K562 (cell line): ENCODE measurements at regions not wholly inside any gene's neighbourhood (a gene's known extent, or its start where the extent isn't known, plus 50 kb on each side); places are given as distances from the start of the nearest gene placed in this dataset.

Experiments used
- ATAC-seq: fragments of 200-7000 bp; cut with Tn5 transposase; 3 replicates; pipeline ENCODE4 v1.9.1; 2020; ENCODE audit warnings: moderate library complexity
- BruUV-seq: library from RNA; stranded (reverse); fragments of 400-500 nt; replicated peaks from 2 replicates; lab custom pipeline; 2021; lab: Mats Ljungman, UMichigan
- CTCF ChIA-PET: fragments of 300-600 bp; formaldehyde crosslinking; extraction: SDS; loops from one replicate; lab custom pipeline; 2021; ENCODE audit warnings: low intra/inter-chr PET ratio; lab: Yijun Ruan, JAX
- POLR2A ChIA-PET: fragments of 300-600, 350-650 bp; sonication (Branson Sonifier 250); formaldehyde crosslinking; extraction: SDS; loops from one replicate; lab custom pipeline; 2021; ENCODE audit warnings: antibody characterized with exemption, inconsistent platforms; lab: Yijun Ruan, JAX
- DNase-seq, 4 experiments: peaks; one replicate each; pipeline versions ENCODE4 v3.0.0 to v3.0.0-alpha.2; 2011 to 2018; ENCODE audit warnings: low spot score in 3 of 4, mixed read lengths in 3 of 4; ENCODE audit errors: extremely low read depth in 1 of 4
- FAIRE-seq: peaks from 2 replicates; lab custom pipeline; 2011; peaks lifted over from hg19 to GRCh38; lab: Jason Lieb, UNC
- H2AFZ ChIP-seq: 2 replicates; pipeline ENCODE4 v1.6.0; 2011; ENCODE audit warnings: low read depth, low read length, control low read depth, inconsistent platforms
- H3K27ac ChIP-seq: fragments of 200-600 bp; 3 replicates; pipeline ENCODE4 v1.8.0; 2011; ENCODE audit warnings: low read depth, mild to moderate bottlenecking, control low read depth, inconsistent platforms, low read length, moderate library complexity, mixed read lengths; ENCODE audit errors: extremely low read depth
- H3K27me3 ChIP-seq, 2 experiments: fragments of 300-600 bp in 1 of 2; 2 replicates in 1 of 2; 3 replicates in 1 of 2; pipeline versions ENCODE4 v1.6.0 to v1.8.0; 2011; ENCODE audit warnings: inconsistent platforms in 2 of 2, low read length in 2 of 2, mild to moderate bottlenecking in 1 of 2, mixed read lengths in 1 of 2, moderate library complexity in 1 of 2; ENCODE audit not compliant: control insufficient read depth in 2 of 2, insufficient read depth in 2 of 2
- H3K36me3 ChIP-seq: fragments of 300-600 bp; 3 replicates; pipeline ENCODE4 v1.8.0; 2011; ENCODE audit warnings: mild to moderate bottlenecking, low read length, inconsistent platforms; ENCODE audit not compliant: control insufficient read depth, insufficient read depth
- H3K4me1 ChIP-seq, 2 experiments: fragments of 200-600 bp in 1 of 2; replicated peaks in 1 of 2; 2 replicates in 1 of 2; 3 replicates in 1 of 2; pipeline versions ENCODE4 v1.5.1 to v1.8.0; 2011; ENCODE audit warnings: inconsistent platforms in 2 of 2, low read length in 2 of 2, mild to moderate bottlenecking in 1 of 2, mixed read lengths in 1 of 2, moderate library complexity in 1 of 2; ENCODE audit not compliant: control insufficient read depth in 2 of 2, insufficient read depth in 2 of 2
- H3K4me2 ChIP-seq: 2 replicates; pipeline ENCODE4 v1.6.1; 2011; ENCODE audit warnings: low read length, control low read depth, inconsistent platforms, mixed read lengths; ENCODE audit not compliant: insufficient read depth
- H3K4me3 ChIP-seq: fragments of 200-600 bp; sonication (generic), shearing (Covaris generic); 2 replicates; pipeline ENCODE4 v1.5.1; 2016; ENCODE audit warnings: control low read depth, inconsistent platforms
- H3K79me2 ChIP-seq: fragments of 200-600 bp; 3 replicates; pipeline ENCODE4 v1.8.0; 2011; ENCODE audit warnings: low read length, inconsistent platforms; ENCODE audit not compliant: control insufficient read depth, insufficient read depth
- H3K9ac ChIP-seq, 2 experiments: 2 replicates each; pipeline versions ENCODE4 v1.6.0 to v1.6.1; 2011; ENCODE audit warnings: low read depth in 2 of 2, low read length in 2 of 2, control low read depth in 1 of 2, inconsistent platforms in 1 of 2, mild to moderate bottlenecking in 1 of 2, mixed read lengths in 1 of 2; ENCODE audit not compliant: insufficient read depth in 1 of 2
- H3K9me1 ChIP-seq: one replicate; pipeline ENCODE4 v1.6.0; 2011; ENCODE audit warnings: inconsistent platforms, mild to moderate bottlenecking, low read length, moderate library complexity; ENCODE audit not compliant: control insufficient read depth, insufficient read depth
- H3K9me3 ChIP-seq: replicated peaks from 2 replicates; pipeline ENCODE4 v1.5.1; 2011; ENCODE audit warnings: low read depth, low read length, inconsistent platforms; ENCODE audit not compliant: control insufficient read depth, insufficient read depth
- H4K20me1 ChIP-seq: replicated peaks from 2 replicates; pipeline ENCODE4 v1.6.1; 2011; ENCODE audit warnings: low read length, inconsistent platforms, mixed read lengths; ENCODE audit not compliant: control insufficient read depth, insufficient read depth
- ARNT ChIP-seq, 2 experiments: fragments of 450-650 bp; IDR thresholded peaks; 2 replicates each; pipeline ENCODE4 v1.6.1; 2016; ENCODE audit warnings: mild to moderate bottlenecking in 1 of 2
- ATF6 ChIP-seq: sonication (generic); formaldehyde crosslinking; IDR thresholded peaks from 2 replicates; pipeline ENCODE4 v1.4.0; 2020; ENCODE audit warnings: mild to moderate bottlenecking, missing genetic modification reagents
- GTF3C2 ChIP-seq: IDR thresholded peaks from 3 replicates; pipeline ENCODE4 v1.6.1; 2011; ENCODE audit warnings: borderline replicate concordance, mild to moderate bottlenecking, moderate library complexity; ENCODE audit not compliant: insufficient read length; ENCODE audit errors: extremely low read depth
- HDAC3 ChIP-seq: fragments of 450-650 bp; IDR thresholded peaks from 2 replicates; pipeline ENCODE4 v1.6.1; 2018; ENCODE audit warnings: borderline replicate concordance, mild to moderate bottlenecking, moderate library complexity; ENCODE audit not compliant: partially characterized antibody
- HMG20A ChIP-seq: fragments of 450-650 bp; formaldehyde crosslinking; conservative IDR thresholded peaks from 2 replicates; pipeline ENCODE4 v1.4.0; 2020; ENCODE audit warnings: mild to moderate bottlenecking, mixed read lengths
- ILF3 ChIP-seq: fragments of 450-650 bp; IDR thresholded peaks from 2 replicates; pipeline ENCODE4 v1.6.1; 2018; ENCODE audit warnings: antibody characterized with exemption, mild to moderate bottlenecking, moderate library complexity, borderline replicate concordance
- NFIX ChIP-seq: fragments of 250-450 bp; sonication (Bioruptor Pico); IDR thresholded peaks from 2 replicates; pipeline ENCODE4 v1.4.0; 2020; ENCODE audit warnings: low read depth, mild to moderate bottlenecking, moderate library complexity
- NRF1 ChIP-seq, 2 experiments: fragments of 450-650 bp; IDR thresholded peaks in 1 of 2; conservative IDR thresholded peaks in 1 of 2; 2 replicates each; pipeline ENCODE4 v1.6.1; 2014; ENCODE audit warnings: mild to moderate bottlenecking in 2 of 2
- PCBP1 ChIP-seq: fragments of 200-400 bp; formaldehyde crosslinking; IDR thresholded peaks from 2 replicates; pipeline ENCODE4 v1.6.1; 2018; ENCODE audit warnings: mild to moderate bottlenecking, low read depth, low read length; ENCODE audit not compliant: poor library complexity, severe bottlenecking
- SMARCC2 ChIP-seq: fragments of 450-650 bp; IDR thresholded peaks from 2 replicates; pipeline ENCODE4 v1.6.1; 2017; ENCODE audit warnings: antibody characterized with exemption, moderate library complexity, mild to moderate bottlenecking, low read depth
- SUPT5H ChIP-seq: fragments of 450-650 bp; IDR thresholded peaks from 2 replicates; pipeline ENCODE4 v1.6.1; 2016
- THRB ChIP-seq: fragments of 450-650 bp; formaldehyde crosslinking; conservative IDR thresholded peaks from 2 replicates; pipeline ENCODE4 v1.4.0; 2022; ENCODE audit warnings: mild to moderate bottlenecking, missing genetic modification characterization
- ZBTB12 ChIP-seq: fragments of 250-450 bp; sonication (Bioruptor Pico); IDR thresholded peaks from 2 replicates; pipeline ENCODE4 v1.4.0; 2020
- ZFP30 ChIP-seq: fragments of 250-450 bp; sonication (Bioruptor Pico); IDR thresholded peaks from 2 replicates; pipeline ENCODE4 v1.8.0; 2022; ENCODE audit warnings: moderate library complexity, mild to moderate bottlenecking, inconsistent platforms, borderline replicate concordance
- ZNF124 ChIP-seq: sonication (generic); formaldehyde crosslinking; IDR thresholded peaks from 2 replicates; pipeline ENCODE4 v1.8.1; 2022; ENCODE audit warnings: missing genetic modification reagents
- ZNF436 ChIP-seq: fragments of 250-450, 450-650 bp; sonication (Bioruptor Pico); formaldehyde crosslinking; IDR thresholded peaks from 2 replicates; pipeline ENCODE4 v1.7.0; 2020; ENCODE audit warnings: mild to moderate bottlenecking
- WGBS: fragments of 100-300 bp; shearing (Covaris generic); methylation state at CpG from one replicate; pipeline ENCODE4 v1.1.6; 2016; ENCODE audit warnings: low coverage, mixed read lengths; ENCODE audit not compliant: insufficient coverage; ENCODE audit errors: missing lambda C conversion rate; 5-methylcytosine and 5-hydroxymethylcytosine counted together
- in situ Hi-C: fragments of 300-500 bp; cut with MboI; formaldehyde crosslinking; loops from 4 replicates; pipeline ENCODE4 v1.15.0; 2018; ENCODE audit warnings: inconsistent platforms, mixed read lengths
- intact Hi-C: fragments of 100-400 bp; cut with micrococcal nuclease; formaldehyde crosslinking; loops from 2 replicates; pipeline ENCODE4 v1.14.2; 2022

GRCh38 chr18:34657860-34658500, 52.1 kb upstream of the DTNA start:
- FAIRE-seq = no peak
- 0% methylated on average over 4 of the region's 4 CpGs for WGBS
- in situ Hi-C loops = no loop called here
- TF ChIP-seq ILF3 (no peak), NRF1 (conservative IDR thresholded peaks at IDR 0.05 in 1 of 2, IDR thresholded peaks at IDR 0.05 in 1 of 2) (no peak), ATF6 (CRISPR knock-in tag) (no peak), SUPT5H (no peak), ARNT (IDR thresholded peaks at IDR 0.05) (no peak), PCBP1 (no peak), HMG20A (CRISPR knock-in tag) (no peak), ZBTB12 (CRISPR knock-in tag) (no peak), ZNF436 (CRISPR knock-in tag) (no peak), GTF3C2 (no peak), SMARCC2 (no peak), HDAC3 (no peak), ZNF124 (no peak), ZFP30 (CRISPR knock-in tag) (no peak), NFIX (CRISPR knock-in tag) (no peak), THRB (CRISPR knock-in tag) (no peak)

More at GRCh38 chr18:34657860-34658500, 52.1 kb upstream of the DTNA start:
- DNase-seq (no peak), ATAC-seq (no peak)
- Histone ChIP-seq H2AFZ (no peak overlapping the region), H3K4me1 (no peaks in the 10 kb centered on the region), H3K27ac (no peak overlapping the region), H4K20me1 (no peaks in the 10 kb centered on the region), H3K9ac (no peak overlapping the region), H3K9me3 (no peaks in the 10 kb centered on the region), H3K9me1 (no peaks in the 10 kb centered on the region), H3K36me3 (no peaks in the 10 kb centered on the region), H3K27me3 (no peaks in the 10 kb centered on the region), H3K79me2 (no peaks in the 10 kb centered on the region), H3K4me3 (no peak overlapping the region), H3K4me2 (no peak overlapping the region)
- intact Hi-C loops = no loop called here
- no TSS peak for BruUV-seq
- POLR2A ChIA-PET = no interaction called here
- CTCF ChIA-PET = no interaction called here
